ENCODE measurements at regions not wholly inside any gene's neighbourhood (a gene's known extent, or its start where the extent isn't known, plus 50 kb on each side); places are given as distances from the start of the nearest gene placed in this dataset.
A peak's percentile ranks its signal among the peaks of the same experiment; 100 is the strongest.

GRCh38 chr2:217269701-217270484, 410.0 kb upstream of the TNP1 start:
- no peak for DNase-seq (ENCODE audit: low spot score)

GRCh38 chr2:217268978-217269377, 409.1 kb upstream of the TNP1 start:
- no peak for DNase-seq (ENCODE audit: low spot score)

- no peak for DNase-seq (ENCODE audit: low spot score)
Observed at GRCh38 chr2:217267758-217268157, 407.9 kb upstream of the TNP1 start.

GRCh38 chr2:217263756-217264155, 403.9 kb upstream of the TNP1 start:
- no peak for DNase-seq (ENCODE audit: low spot score)

GRCh38 chr2:217262911-217263310, 403.0 kb upstream of the TNP1 start:
- no peak for DNase-seq (ENCODE audit: low spot score)

- DNase-seq (ENCODE audit: low spot score), result peak; percentile 66
Observed at GRCh38 chr2:217261452-217261851, 401.6 kb upstream of the TNP1 start.

- DNase-seq (ENCODE audit: low spot score), result no peak
Observed at GRCh38 chr2:217260441-217261115, 400.7 kb upstream of the TNP1 start.

- no peak for DNase-seq (ENCODE audit: low spot score)
Observed at GRCh38 chr2:217258170-217258569, 398.3 kb upstream of the TNP1 start.

GRCh38 chr2:217256251-217256650, 396.4 kb upstream of the TNP1 start:
- DNase-seq (ENCODE audit: low spot score), result no peak

- no peak for DNase-seq (ENCODE audit: low spot score)
Observed at GRCh38 chr2:217254111-217254510, 394.2 kb upstream of the TNP1 start.

- no peak for DNase-seq (ENCODE audit: low spot score)
Observed at GRCh38 chr2:217252181-217252580, 392.3 kb upstream of the TNP1 start.

- no peak for DNase-seq (ENCODE audit: low spot score)
Observed at GRCh38 chr2:217250013-217250524, 390.2 kb upstream of the TNP1 start.

GRCh38 chr2:217249121-217250012, 389.5 kb upstream of the TNP1 start:
- DNase-seq (ENCODE audit: low spot score), result no peak

- no peak for DNase-seq (ENCODE audit: low spot score)
Observed at GRCh38 chr2:217248312-217248935, 388.6 kb upstream of the TNP1 start.

GRCh38 chr2:217247476-217247875, 387.6 kb upstream of the TNP1 start:
- no peak for DNase-seq (ENCODE audit: low spot score)

GRCh38 chr2:217246108-217246507, 386.2 kb upstream of the TNP1 start:
- no peak for DNase-seq (ENCODE audit: low spot score)

- DNase-seq (ENCODE audit: low spot score), result no peak
Observed at GRCh38 chr2:217244815-217245214, 385.0 kb upstream of the TNP1 start.

GRCh38 chr2:217242947-217243346, 383.1 kb upstream of the TNP1 start:
- DNase-seq (ENCODE audit: low spot score), result no peak

GRCh38 chr2:217231724-217232123, 371.9 kb upstream of the TNP1 start:
- no peak for DNase-seq (ENCODE audit: low spot score)

GRCh38 chr2:217231212-217231611, 371.3 kb upstream of the TNP1 start:
- no peak for DNase-seq (ENCODE audit: low spot score)

GRCh38 chr2:217228732-217229131, 368.9 kb upstream of the TNP1 start:
- DNase-seq (ENCODE audit: low spot score), result no peak

GRCh38 chr2:217227794-217228193, 367.9 kb upstream of the TNP1 start:
- DNase-seq (ENCODE audit: low spot score), result no peak

All from kidney capillary endothelial cell (primary cell).